ENCODE measurements at regions not wholly inside any gene's neighbourhood (a gene's known extent, or its start where the extent isn't known, plus 50 kb on each side); places are given as distances from the start of the nearest gene placed in this dataset.

DNA sequence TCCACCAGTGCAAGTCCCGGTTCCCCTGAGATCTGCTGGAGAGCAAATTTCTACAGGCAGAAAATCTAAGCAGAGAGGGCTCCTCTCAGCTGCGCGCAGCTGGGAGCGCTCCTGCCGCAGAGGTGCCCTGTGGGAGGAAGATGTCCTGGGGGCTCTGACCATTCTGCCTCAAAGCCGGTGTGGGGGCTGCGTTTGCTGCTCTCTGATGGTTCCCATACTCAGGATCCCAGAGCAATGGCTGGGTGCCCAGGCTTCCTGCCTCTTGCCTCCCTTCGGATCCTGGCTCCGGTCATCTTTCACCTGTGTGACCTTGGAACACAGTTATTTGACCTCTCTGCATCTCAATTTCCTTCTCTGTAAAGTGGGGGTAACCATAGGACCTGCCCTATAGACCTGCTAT lies 434.2 kb downstream of the ZNF521 start:
- Histone ChIP-seq H3K4me1 (peaks cover 31% of the 10 kb centered on the region), H3K4me3 (no peak overlapping the region), H3K36me3 (no peaks in the 10 kb centered on the region), H3K27ac (replicated peaks) (no peak overlapping the region), H3K9me3 (replicated peaks) (no peaks in the 10 kb centered on the region), H3K27me3 (ENCODE audit: low read depth) (no peaks in the 10 kb centered on the region)
- intact Hi-C loops (cut with micrococcal nuclease) = no loop called here
- no peak for DNase-seq
- TF ChIP-seq, protein P1, sequence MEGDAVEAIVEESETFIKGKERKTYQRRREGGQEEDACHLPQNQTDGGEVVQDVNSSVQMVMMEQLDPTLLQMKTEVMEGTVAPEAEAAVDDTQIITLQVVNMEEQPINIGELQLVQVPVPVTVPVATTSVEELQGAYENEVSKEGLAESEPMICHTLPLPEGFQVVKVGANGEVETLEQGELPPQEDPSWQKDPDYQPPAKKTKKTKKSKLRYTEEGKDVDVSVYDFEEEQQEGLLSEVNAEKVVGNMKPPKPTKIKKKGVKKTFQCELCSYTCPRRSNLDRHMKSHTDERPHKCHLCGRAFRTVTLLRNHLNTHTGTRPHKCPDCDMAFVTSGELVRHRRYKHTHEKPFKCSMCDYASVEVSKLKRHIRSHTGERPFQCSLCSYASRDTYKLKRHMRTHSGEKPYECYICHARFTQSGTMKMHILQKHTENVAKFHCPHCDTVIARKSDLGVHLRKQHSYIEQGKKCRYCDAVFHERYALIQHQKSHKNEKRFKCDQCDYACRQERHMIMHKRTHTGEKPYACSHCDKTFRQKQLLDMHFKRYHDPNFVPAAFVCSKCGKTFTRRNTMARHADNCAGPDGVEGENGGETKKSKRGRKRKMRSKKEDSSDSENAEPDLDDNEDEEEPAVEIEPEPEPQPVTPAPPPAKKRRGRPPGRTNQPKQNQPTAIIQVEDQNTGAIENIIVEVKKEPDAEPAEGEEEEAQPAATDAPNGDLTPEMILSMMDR (IDR thresholded peaks at IDR 0.05; ENCODE audit: borderline replicate concordance) = no peak

DNA sequence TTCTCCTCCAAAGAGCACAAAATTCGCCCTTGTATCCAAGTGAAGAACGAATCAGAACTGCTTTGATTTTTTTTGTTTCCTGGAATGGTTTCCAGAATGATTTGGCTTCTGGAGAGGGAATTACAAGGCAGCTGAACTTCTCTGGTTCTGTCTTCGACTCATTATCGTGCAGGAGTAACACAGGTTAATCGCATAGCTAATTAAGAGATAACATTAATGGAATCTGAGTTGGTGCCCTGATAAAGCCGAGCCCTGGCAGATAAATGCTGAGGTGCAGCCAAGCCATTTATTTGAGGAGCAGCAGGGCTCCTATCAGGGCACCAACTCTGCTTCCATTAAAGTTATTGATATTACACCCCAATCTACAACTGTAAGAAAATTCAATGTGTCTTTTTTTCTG lies 433.7 kb downstream of the ZNF521 start:
- H3K4me1 ChIP-seq = peaks cover 30% of the 10 kb centered on the region
- no peak overlapping the region for H3K4me3 ChIP-seq
- H3K9me3 ChIP-seq (replicated peaks) = no peaks in the 10 kb centered on the region
- DNase-seq = no peak
- intact Hi-C loops (cut with micrococcal nuclease) = no loop called here
- H3K27ac ChIP-seq (replicated peaks) = no peak overlapping the region
- no peaks in the 10 kb centered on the region for H3K27me3 ChIP-seq (ENCODE audit: low read depth)
- TF ChIP-seq, protein P1 (IDR thresholded peaks at IDR 0.05; ENCODE audit: borderline replicate concordance) = no peak
- H3K36me3 ChIP-seq = no peaks in the 10 kb centered on the region

DNA sequence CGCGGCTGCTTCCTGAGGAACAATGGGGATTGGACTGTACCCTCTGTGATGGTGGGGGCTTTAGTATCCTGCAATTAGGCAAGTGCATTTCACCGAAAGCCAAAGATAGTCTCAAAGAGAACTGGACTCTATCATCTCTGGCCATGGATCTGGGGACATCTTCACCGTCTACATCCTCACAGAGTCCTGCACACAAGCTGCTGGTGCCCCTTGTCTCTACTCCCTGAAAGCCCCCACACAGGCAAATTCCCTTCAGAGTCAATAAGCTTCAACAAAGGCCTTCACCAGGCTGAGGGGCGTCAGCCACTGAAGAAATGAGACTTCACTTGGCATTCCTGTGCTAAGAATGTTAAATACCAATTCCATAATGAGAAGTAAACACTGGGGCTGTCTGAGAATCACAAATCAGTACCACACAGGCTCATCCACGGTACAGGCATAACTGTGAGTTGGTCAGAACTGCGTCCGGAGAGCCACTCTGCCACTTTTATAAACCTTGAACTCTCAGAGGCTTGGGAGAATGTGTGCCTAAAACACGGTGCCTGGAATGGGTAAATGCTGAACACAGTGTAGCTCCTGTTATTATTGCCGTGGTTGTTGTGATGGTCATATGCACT lies 432.7 kb downstream of the ZNF521 start:
- DNase-seq = no peak
- H3K27me3 ChIP-seq (ENCODE audit: low read depth) = no peaks in the 10 kb centered on the region
- H3K36me3 ChIP-seq = no peaks in the 10 kb centered on the region
- no peak overlapping the region for H3K4me3 ChIP-seq
- intact Hi-C loops (cut with micrococcal nuclease) = no loop called here
- H3K9me3 ChIP-seq (replicated peaks) = no peaks in the 10 kb centered on the region
- peaks cover 20% of the 10 kb centered on the region for H3K4me1 ChIP-seq
- H3K27ac ChIP-seq (replicated peaks) = no peak overlapping the region
- TF ChIP-seq, protein P1 (IDR thresholded peaks at IDR 0.05; ENCODE audit: borderline replicate concordance) = no peak

DNA sequence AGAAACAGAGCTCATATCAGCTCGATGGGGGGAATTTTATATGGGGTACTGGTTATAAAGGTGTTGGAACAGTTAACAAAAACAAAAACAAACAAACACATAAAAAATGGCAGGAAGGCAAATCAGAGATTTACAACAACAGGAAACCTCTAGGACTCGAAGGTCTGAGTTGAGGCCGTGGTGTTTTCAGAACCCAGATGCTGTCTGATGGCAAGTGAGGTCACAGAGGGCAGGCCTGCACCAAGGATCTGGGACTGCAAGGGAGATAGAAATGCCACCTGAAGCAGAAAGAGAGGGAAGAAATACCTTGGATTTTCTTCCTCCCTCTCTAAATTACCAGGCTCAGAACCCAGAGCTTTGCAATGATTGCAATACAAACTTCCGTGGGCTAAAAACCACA lies 429.5 kb downstream of the ZNF521 start:
- no peak overlapping the region for H3K27ac ChIP-seq (replicated peaks)
- TF ChIP-seq, protein P1 (IDR thresholded peaks at IDR 0.05; ENCODE audit: borderline replicate concordance) = no peak
- no peaks in the 10 kb centered on the region for H3K9me3 ChIP-seq (replicated peaks)
- H3K4me3 ChIP-seq = no peak overlapping the region
- intact Hi-C loops (cut with micrococcal nuclease) = no loop called here
- DNase-seq = no peak
- no peaks in the 10 kb centered on the region for H3K27me3 ChIP-seq (ENCODE audit: low read depth)
- H3K4me1 ChIP-seq = peaks cover 11% of the 10 kb centered on the region
- H3K36me3 ChIP-seq = no peaks in the 10 kb centered on the region

DNA sequence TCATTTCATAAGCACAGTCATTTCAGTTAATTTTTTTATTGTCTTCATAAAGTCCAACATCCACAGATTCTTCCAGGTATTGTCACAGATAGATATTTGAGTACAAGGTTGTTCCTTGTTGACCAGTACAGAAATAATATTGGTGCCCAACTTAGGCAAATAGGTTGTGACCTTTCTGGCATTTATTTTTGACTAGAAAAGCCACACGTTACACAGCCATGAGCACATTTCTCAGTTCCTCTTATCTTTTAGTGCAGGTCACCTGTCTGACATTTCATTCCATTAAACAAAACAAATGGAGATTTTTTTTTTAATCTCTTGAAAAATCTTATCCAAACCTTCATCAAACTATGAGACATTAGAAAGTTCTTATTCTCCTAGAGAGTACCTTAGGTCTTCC lies 428.8 kb downstream of the ZNF521 start:
- H3K27ac ChIP-seq (replicated peaks) = no peak overlapping the region
- intact Hi-C loops (cut with micrococcal nuclease) = no loop called here
- H3K27me3 ChIP-seq (ENCODE audit: low read depth) = no peaks in the 10 kb centered on the region
- H3K9me3 ChIP-seq (replicated peaks) = no peaks in the 10 kb centered on the region
- H3K4me1 ChIP-seq = peaks cover 4% of the 10 kb centered on the region
- TF ChIP-seq, protein P1 (IDR thresholded peaks at IDR 0.05; ENCODE audit: borderline replicate concordance) = no peak
- no peak for DNase-seq
- H3K36me3 ChIP-seq = no peaks in the 10 kb centered on the region
- H3K4me3 ChIP-seq = no peak overlapping the region

Measured in left ventricle myocardium inferior (tissue), 1 donor.